BE2C (cell line): ENCODE measurements at regions not wholly inside any gene's neighbourhood (a gene's known extent, or its start where the extent isn't known, plus 50 kb on each side); places are given as distances from the start of the nearest gene placed in this dataset.
"Not testable (repeated sequence)": the region's sequence is repeated elsewhere in the genome, so short reads cannot be mapped to it uniquely, and the experiment has no call there.

ENCODE experiments used
- DNase-seq: peaks from one replicate; pipeline ENCODE4 v3.0.0-alpha.2; 2020
- H3K27me3 ChIP-seq: fragments of 250-450 bp; sonication (Bioruptor Pico); 2 replicates; pipeline ENCODE4 v1.5.1; 2020; ENCODE audit warnings: mild to moderate bottlenecking
- H3K36me3 ChIP-seq: fragments of 250-450 bp; sonication (Bioruptor Pico); 2 replicates; pipeline ENCODE4 v1.5.1; 2020; ENCODE audit warnings: mild to moderate bottlenecking
- H3K4me1 ChIP-seq: fragments of 250-450 bp; sonication (Bioruptor Pico); 2 replicates; pipeline ENCODE4 v1.5.1; 2020
- H3K4me3 ChIP-seq: 2 replicates; pipeline ENCODE4 v1.5.1; 2011; ENCODE audit warnings: low read depth, low read length
- H3K9me3 ChIP-seq: fragments of 250-450 bp; sonication (Bioruptor Pico); 2 replicates; pipeline ENCODE4 v1.5.1; 2020
- TF ChIP-seq, protein P1 (sequence below): IDR thresholded peaks from 2 replicates; pipeline ENCODE4 v1.5.1; 2012; ENCODE audit warnings: mild to moderate bottlenecking, low read depth, low read length

DNA sequence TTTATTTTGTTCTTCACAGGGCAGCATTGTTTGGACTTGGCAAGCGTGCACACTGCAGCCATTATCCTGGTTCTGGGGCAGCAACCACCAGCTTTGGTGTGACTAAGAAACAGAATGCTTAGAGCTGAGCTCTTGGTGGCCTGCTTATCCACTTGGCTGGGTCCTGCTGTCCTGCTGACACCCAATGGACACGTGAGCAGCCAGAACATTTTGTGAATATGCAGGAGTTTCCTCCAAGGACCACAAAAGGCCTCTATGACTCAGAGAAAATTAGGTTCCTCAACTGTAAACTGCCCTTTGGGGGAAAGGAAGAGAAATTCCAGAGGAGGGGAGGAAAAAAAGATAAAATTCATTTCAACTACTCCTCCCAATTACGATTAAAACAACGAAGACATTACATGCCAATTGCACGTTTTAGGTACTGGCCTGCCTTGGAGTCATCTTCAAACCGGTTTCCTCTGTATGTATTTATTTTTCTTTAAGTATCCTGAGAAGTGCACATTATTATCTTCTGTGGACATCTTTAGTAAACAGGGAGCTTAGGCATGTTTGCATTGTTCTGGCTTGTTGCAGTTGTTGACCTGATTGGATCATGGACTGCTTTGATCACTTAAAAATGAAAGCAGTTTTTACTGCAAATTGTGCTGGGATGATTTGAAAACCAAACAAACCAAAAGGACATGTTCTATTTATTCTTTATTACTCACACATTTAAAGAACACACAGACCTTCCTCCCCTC is 82.3 kb upstream of the TLE4 start:
- Histone ChIP-seq H3K4me3 (no peak overlapping the region), H3K36me3 (no peaks in the 10 kb centered on the region), H3K27me3 (no peaks in the 10 kb centered on the region), H3K4me1 (no peaks in the 10 kb centered on the region), H3K9me3 (no peaks in the 10 kb centered on the region; the same call in 1 of the 2 replicates)
- TF ChIP-seq, protein P1, sequence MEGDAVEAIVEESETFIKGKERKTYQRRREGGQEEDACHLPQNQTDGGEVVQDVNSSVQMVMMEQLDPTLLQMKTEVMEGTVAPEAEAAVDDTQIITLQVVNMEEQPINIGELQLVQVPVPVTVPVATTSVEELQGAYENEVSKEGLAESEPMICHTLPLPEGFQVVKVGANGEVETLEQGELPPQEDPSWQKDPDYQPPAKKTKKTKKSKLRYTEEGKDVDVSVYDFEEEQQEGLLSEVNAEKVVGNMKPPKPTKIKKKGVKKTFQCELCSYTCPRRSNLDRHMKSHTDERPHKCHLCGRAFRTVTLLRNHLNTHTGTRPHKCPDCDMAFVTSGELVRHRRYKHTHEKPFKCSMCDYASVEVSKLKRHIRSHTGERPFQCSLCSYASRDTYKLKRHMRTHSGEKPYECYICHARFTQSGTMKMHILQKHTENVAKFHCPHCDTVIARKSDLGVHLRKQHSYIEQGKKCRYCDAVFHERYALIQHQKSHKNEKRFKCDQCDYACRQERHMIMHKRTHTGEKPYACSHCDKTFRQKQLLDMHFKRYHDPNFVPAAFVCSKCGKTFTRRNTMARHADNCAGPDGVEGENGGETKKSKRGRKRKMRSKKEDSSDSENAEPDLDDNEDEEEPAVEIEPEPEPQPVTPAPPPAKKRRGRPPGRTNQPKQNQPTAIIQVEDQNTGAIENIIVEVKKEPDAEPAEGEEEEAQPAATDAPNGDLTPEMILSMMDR, result no peak
- no peak for DNase-seq

DNA sequence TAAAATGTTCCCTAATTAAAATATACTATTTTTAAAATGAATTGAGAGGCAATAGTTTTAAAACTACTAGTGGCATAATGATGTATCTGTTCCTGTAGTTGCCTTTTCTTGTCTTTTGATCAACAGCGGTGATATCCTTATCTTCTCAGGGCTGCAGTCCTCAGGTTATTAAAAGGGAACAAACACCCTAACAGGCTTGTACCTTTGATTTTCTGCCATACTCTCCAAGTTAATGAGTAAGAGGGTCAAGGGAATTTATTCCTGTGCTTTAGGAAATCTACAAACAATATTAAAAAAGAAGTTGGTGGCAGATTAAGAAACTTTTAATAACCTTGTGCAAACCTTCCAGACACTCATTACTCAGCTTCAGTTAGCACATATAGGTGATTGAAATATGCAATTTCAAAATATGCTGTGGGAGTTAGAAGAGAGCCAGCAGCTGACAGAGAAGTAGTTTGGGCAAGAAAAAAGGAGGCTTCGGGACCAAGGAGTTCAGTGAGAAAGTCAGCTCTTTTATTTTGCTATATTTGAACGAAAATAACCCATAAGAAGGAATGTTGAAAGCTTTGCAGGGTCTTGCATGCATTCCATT is 81.0 kb upstream of the TLE4 start:
- no peak for DNase-seq
- Histone ChIP-seq H3K4me1 (no peaks in the 10 kb centered on the region), H3K4me3 (no peak overlapping the region), H3K27me3 (no peaks in the 10 kb centered on the region), H3K36me3 (no peaks in the 10 kb centered on the region), H3K9me3 (no peaks in the 10 kb centered on the region; the same call in 1 of the 2 replicates)
- TF ChIP-seq, protein P1, result no peak

DNA sequence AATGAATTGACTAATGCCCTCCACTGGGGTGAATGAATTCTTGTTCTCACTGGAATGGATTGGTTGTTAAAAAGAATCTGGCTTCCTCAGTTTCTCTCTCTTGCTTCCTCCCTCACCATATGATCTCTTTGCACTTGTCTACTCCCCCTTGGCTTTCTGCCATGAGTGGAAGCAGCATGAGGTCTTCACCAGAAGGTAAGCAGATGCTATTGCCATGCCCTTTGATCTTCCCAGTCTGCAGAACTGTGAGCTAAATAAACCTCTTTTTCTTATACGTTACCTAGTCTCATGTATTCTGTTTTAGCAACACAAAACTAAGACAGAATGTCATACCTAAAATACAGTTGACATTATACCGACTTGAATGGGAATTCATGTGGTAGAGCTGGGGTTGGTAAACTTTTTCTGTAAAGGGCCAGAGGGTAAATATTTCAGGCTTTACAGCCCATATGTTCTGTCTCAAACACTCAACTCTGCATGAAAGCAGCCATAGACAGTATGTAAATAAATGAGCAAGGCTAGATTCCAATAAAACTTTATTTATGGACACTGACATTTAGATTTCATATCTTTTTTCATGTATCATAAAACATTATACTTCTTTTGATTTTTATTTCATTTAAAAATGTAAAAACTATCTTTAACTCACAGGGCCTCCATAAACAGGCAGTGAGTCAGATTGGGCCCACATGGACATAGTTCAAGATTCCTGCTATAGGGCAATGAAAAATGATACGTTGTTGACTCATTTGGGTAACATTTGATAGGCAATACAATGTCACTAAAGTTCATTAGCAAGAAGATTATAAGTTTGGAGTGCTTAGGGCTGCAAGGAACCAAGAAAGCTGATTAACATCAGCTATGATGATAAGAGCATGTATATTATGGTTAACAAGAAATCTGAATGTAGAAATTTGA is 79.4 kb upstream of the TLE4 start:
- no peaks in the 10 kb centered on the region for H3K4me1 ChIP-seq
- no peaks in the 10 kb centered on the region for H3K36me3 ChIP-seq
- H3K9me3 ChIP-seq, result no peaks in the 10 kb centered on the region; the same call in 1 of the 2 replicates
- H3K27me3 ChIP-seq, result no peaks in the 10 kb centered on the region
- no peak for DNase-seq
- TF ChIP-seq, protein P1, result no peak
- no peak overlapping the region for H3K4me3 ChIP-seq

DNA sequence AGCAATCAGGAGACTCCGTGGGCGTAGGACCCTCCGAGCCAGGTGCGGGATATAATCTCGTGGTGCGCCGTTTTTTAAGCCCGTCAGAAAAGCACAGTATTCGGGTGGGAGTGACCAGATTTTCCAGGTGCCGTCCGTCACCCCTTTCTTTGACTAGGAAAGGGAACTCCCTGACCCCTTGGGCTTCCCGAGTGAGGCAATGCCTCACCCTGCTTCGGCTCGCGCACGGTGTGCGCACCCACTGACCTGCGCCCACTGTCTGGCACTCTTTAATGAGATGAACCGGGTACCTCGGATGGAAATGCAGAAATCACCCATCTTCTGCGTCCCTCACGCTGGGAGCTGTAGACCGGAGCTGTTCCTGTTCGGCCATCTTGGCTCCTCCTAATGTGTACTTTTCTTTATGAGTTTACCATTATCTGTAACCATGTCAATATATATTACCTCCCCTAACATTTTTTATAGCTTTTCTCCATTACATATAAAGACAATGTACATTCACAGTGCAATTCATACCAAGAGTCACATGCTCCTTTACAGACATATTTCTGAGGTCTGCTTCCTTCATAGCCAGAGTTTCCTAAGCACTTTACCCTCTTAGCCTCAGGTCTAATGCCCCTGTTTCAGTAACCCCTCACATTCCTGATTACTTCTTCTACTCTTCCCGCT is 71.4 kb upstream of the TLE4 start:
- not testable (repeated sequence) for DNase-seq, H3K4me3 ChIP-seq, H3K36me3 ChIP-seq, H3K27me3 ChIP-seq, H3K9me3 ChIP-seq, H3K4me1 ChIP-seq

DNA sequence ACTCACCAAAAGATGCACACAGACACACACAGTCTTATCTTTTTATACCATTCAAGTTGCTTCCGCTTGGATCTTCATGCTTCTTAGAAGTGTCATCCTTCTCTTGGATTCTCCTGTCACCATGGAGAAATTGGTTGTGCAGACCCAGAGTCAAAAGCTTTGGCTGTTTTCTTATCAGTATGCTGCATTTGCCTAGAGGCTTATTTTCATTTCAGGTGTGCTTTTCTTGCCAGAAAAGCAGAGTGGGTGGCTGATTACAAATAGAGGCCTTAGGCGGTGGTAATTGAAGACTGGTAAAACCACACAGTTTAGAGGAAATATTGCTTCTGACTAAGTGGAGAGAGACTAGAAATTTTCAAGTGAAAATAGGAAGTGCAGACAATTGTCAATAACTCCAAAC is 70.2 kb upstream of the TLE4 start:
- H3K9me3 ChIP-seq, result no peaks in the 10 kb centered on the region
- no peaks in the 10 kb centered on the region for H3K27me3 ChIP-seq
- H3K4me3 ChIP-seq, result no peak overlapping the region
- H3K4me1 ChIP-seq, result peaks cover 3% of the 10 kb centered on the region; the same call in 1 of the 2 replicates
- TF ChIP-seq, protein P1, result no peak
- H3K36me3 ChIP-seq, result no peaks in the 10 kb centered on the region
- no peak for DNase-seq

DNA sequence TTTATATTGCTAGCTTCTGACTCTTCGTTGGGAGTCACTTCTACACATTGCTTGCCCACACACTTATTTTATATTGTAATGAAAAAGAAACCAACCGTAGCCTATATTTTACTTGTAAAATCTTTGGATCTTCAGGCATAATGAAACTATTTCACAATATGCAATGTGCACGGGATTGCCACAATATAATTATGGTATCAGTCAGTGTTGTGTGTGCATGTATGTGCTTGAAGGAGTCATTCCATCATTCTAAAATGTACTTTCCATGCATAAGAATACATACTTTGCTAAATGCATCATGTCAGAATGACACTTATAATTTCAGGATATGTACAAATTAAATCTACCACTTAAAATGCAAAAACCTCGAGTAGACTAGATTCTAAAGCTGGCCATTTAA is 64.0 kb upstream of the TLE4 start:
- H3K36me3 ChIP-seq, result no peaks in the 10 kb centered on the region
- no peaks in the 10 kb centered on the region for H3K9me3 ChIP-seq
- DNase-seq, result no peak
- H3K4me3 ChIP-seq, result no peak overlapping the region
- TF ChIP-seq, protein P1, result no peak
- no peaks in the 10 kb centered on the region for H3K27me3 ChIP-seq
- no peaks in the 10 kb centered on the region for H3K4me1 ChIP-seq
